H9 (cell line): ENCODE measurements at regions not wholly inside any gene's neighbourhood (a gene's known extent, or its start where the extent isn't known, plus 50 kb on each side); places are given as distances from the start of the nearest gene placed in this dataset.

Experiments
- DNase-seq: peaks from one replicate; pipeline ENCODE4 v3.0.0-alpha.2; 2017
- H2AFZ ChIP-seq: one replicate; pipeline ENCODE4 v1.6.1; 2013; ENCODE audit warnings: mild to moderate bottlenecking, low read length, control low read depth, moderate library complexity
- H2AK5ac ChIP-seq: 2 replicates; pipeline ENCODE4 v1.6.1; 2013; ENCODE audit warnings: low read length, control low read depth, mixed read lengths; ENCODE audit not compliant: insufficient read length
- H2BK120ac ChIP-seq: one replicate; pipeline ENCODE4 v1.6.1; 2013; ENCODE audit warnings: low read depth, mild to moderate bottlenecking, low read length, control low read depth, inconsistent platforms; ENCODE audit not compliant: poor library complexity, severe bottlenecking
- H2BK12ac ChIP-seq: 2 replicates; pipeline ENCODE4 v1.6.1; 2013; ENCODE audit warnings: low read length, control low read depth, mixed read lengths, low read depth; ENCODE audit not compliant: insufficient read length
- H2BK15ac ChIP-seq: 2 replicates; pipeline ENCODE4 v1.6.1; 2013; ENCODE audit warnings: low read depth, low read length, control low read depth
- H2BK20ac ChIP-seq: one replicate; pipeline ENCODE4 v1.6.1; 2013; ENCODE audit warnings: low read depth, mild to moderate bottlenecking, low read length, control low read depth, inconsistent platforms; ENCODE audit not compliant: poor library complexity, severe bottlenecking
- H2BK5ac ChIP-seq: 2 replicates; pipeline ENCODE4 v1.6.1; 2013; ENCODE audit warnings: low read length, control low read depth, mixed read lengths; ENCODE audit not compliant: insufficient read length
- H3K14ac ChIP-seq: 2 replicates; pipeline ENCODE4 v1.6.1; 2013; ENCODE audit warnings: low read length, control low read depth; ENCODE audit not compliant: insufficient read depth
- H3K18ac ChIP-seq: 2 replicates; pipeline ENCODE4 v1.6.1; 2013; ENCODE audit warnings: low read depth, mild to moderate bottlenecking, mixed read lengths, low read length, control low read depth; ENCODE audit not compliant: insufficient read length
- H3K23ac ChIP-seq: 2 replicates; pipeline ENCODE4 v1.6.1; 2013; ENCODE audit warnings: low read length, control low read depth, mixed read lengths, low read depth; ENCODE audit not compliant: insufficient read length
- H3K23me2 ChIP-seq: 2 replicates; pipeline ENCODE4 v1.6.1; 2013; ENCODE audit warnings: low read depth, mild to moderate bottlenecking, mixed read lengths, low read length, control low read depth; ENCODE audit not compliant: insufficient read length, poor library complexity, severe bottlenecking
- H3K27ac ChIP-seq: 2 replicates; pipeline ENCODE4 v1.5.1; 2013; ENCODE audit warnings: low read length, control low read depth, mixed read lengths, low read depth; ENCODE audit not compliant: insufficient read length
- H3K27me3 ChIP-seq: 2 replicates; pipeline ENCODE4 v1.6.1; 2013; ENCODE audit warnings: low read length, control low read depth, inconsistent platforms; ENCODE audit not compliant: insufficient read depth
- H3K4ac ChIP-seq: 2 replicates; pipeline ENCODE4 v1.6.1; 2013; ENCODE audit warnings: low read depth, mild to moderate bottlenecking, control low read depth, inconsistent platforms, low read length, moderate library complexity
- H3K4me1 ChIP-seq: 2 replicates; pipeline ENCODE4 v1.6.1; 2013; ENCODE audit warnings: low read length, control low read depth, inconsistent platforms; ENCODE audit not compliant: insufficient read depth
- H3K4me2 ChIP-seq: 2 replicates; pipeline ENCODE4 v1.6.1; 2013; ENCODE audit warnings: low read length, control low read depth, mixed read lengths; ENCODE audit not compliant: insufficient read length, insufficient read depth
- H3K56ac ChIP-seq: 2 replicates; pipeline ENCODE4 v1.6.1; 2013; ENCODE audit warnings: low read depth, mild to moderate bottlenecking, mixed read lengths, low read length, control low read depth; ENCODE audit not compliant: insufficient read length
- H3K79me1 ChIP-seq: 2 replicates; pipeline ENCODE4 v1.6.1; 2013; ENCODE audit warnings: low read depth, mild to moderate bottlenecking, moderate library complexity, low read length, control low read depth, inconsistent platforms; ENCODE audit not compliant: insufficient read depth, poor library complexity, severe bottlenecking
- H3K79me2 ChIP-seq: 2 replicates; pipeline ENCODE4 v1.6.1; 2013; ENCODE audit warnings: low read length, control low read depth, inconsistent platforms; ENCODE audit not compliant: insufficient read depth
- H3K9ac ChIP-seq: 2 replicates; pipeline ENCODE4 v1.6.1; 2013; ENCODE audit warnings: low read length, control low read depth, mixed read lengths; ENCODE audit not compliant: insufficient read length; ENCODE audit errors: extremely low read depth
- H3K9me3 ChIP-seq: one replicate; pipeline ENCODE4 v1.6.1; 2013; ENCODE audit warnings: low read depth, low read length, inconsistent platforms; ENCODE audit not compliant: control insufficient read depth
- H3T11ph ChIP-seq: one replicate; pipeline ENCODE4 v1.6.1; 2013; ENCODE audit warnings: mild to moderate bottlenecking, low read length, control low read depth, inconsistent platforms
- H4K20me1 ChIP-seq: one replicate; pipeline ENCODE4 v1.6.1; 2013; ENCODE audit not compliant: control insufficient read depth, insufficient read length, insufficient read depth
- H4K5ac ChIP-seq: 2 replicates; pipeline ENCODE4 v1.6.1; 2013; ENCODE audit warnings: low read depth, mild to moderate bottlenecking, mixed read lengths, low read length, control low read depth; ENCODE audit not compliant: insufficient read length
- H4K8ac ChIP-seq: replicated peaks from 2 replicates; pipeline ENCODE4 v1.6.1; 2013; ENCODE audit warnings: low read length, control low read depth, mixed read lengths, low read depth; ENCODE audit not compliant: insufficient read length
- H4K91ac ChIP-seq: 2 replicates; pipeline ENCODE4 v1.6.1; 2013; ENCODE audit warnings: low read depth, mild to moderate bottlenecking, moderate library complexity, mixed read lengths, low read length, control low read depth; ENCODE audit not compliant: insufficient read length
- H3K27ac Mint-ChIP-seq, 3 experiments: 2 replicates in 2 of 3; 3 replicates in 1 of 3; pipeline ENCODE4 v1.8.0; 2020 to 2021; ENCODE audit warnings: mixed read lengths in 3 of 3, mild to moderate bottlenecking in 1 of 3, moderate library complexity in 1 of 3
- H3K27me3 Mint-ChIP-seq: 2 replicates; pipeline ENCODE4 v1.8.0; 2021; ENCODE audit warnings: low read depth, mild to moderate bottlenecking, moderate library complexity, mixed read lengths
- H3K36me3 Mint-ChIP-seq, 3 experiments: 2 replicates in 2 of 3; 3 replicates in 1 of 3; pipeline ENCODE4 v1.8.0; 2020 to 2021; ENCODE audit warnings: low read depth in 3 of 3, mixed read lengths in 3 of 3; ENCODE audit not compliant: insufficient read depth in 1 of 3
- H3K4me1 Mint-ChIP-seq, 2 experiments: 2 replicates each; pipeline ENCODE4 v1.8.0; 2020; ENCODE audit warnings: mixed read lengths in 2 of 2
- H3K4me3 Mint-ChIP-seq, 2 experiments: 2 replicates in 1 of 2; 3 replicates in 1 of 2; pipeline ENCODE4 v1.8.0; 2020 to 2021; ENCODE audit warnings: mild to moderate bottlenecking in 2 of 2, mixed read lengths in 2 of 2, moderate library complexity in 1 of 2
- H3K9me3 Mint-ChIP-seq, 2 experiments: 2 replicates in 1 of 2; 3 replicates in 1 of 2; pipeline ENCODE4 v1.8.0; 2020; ENCODE audit warnings: mild to moderate bottlenecking in 2 of 2, mixed read lengths in 2 of 2, moderate library complexity in 1 of 2
- WGBS: extraction: QIAGEN DNeasy Blood & Tissue Kit; methylation state at CpG from one replicate; pipeline ENCODE4 v1.1.7; 2013; ENCODE audit warnings: missing lambda C conversion rate, low lambda C conversion rate, mixed read lengths; ENCODE audit not compliant: insufficient read length; ENCODE audit errors: extremely low coverage; 5-methylcytosine and 5-hydroxymethylcytosine counted together
- TF ChIP-seq, protein P1 (sequence below): fragments of 200-600 bp; sonication (generic); conservative IDR thresholded peaks from 3 replicates; pipeline ENCODE4 v1.8.0; 2021; ENCODE audit warnings: antibody characterized with exemption, mild to moderate bottlenecking

GRCh38 chr6:115310156-115310555 lies 750.5 kb downstream of the FRK start:
- no peak overlapping the region for H3K9ac ChIP-seq
- Mint-ChIP-seq H3K36me3 (peaks cover 2 to 41% (median 6%) of the 10 kb centered on the region in 3 experiments; a peak in 6 of 7 replicates), H3K27ac (peak overlapping the region in 1 of 3 experiments; percentile 72; a peak in 1 of 7 replicates), H3K9me3 (peaks cover 18 to 24% of the 10 kb centered on the region in 2 experiments), H3K4me1 (peaks cover 0 to 5% of the 10 kb centered on the region in 2 experiments; a peak in 1 of 4 replicates), H3K27me3 (peaks cover 3% of the 10 kb centered on the region; the same call in 1 of the 2 replicates), H3K4me3 (no peak overlapping the region)
- no peak overlapping the region for H3K4ac ChIP-seq
- H3K4me2 ChIP-seq: no peak overlapping the region
- no peaks in the 10 kb centered on the region for H3K9me3 ChIP-seq
- no peaks in the 10 kb centered on the region for H3K79me1 ChIP-seq
- no peak overlapping the region for H2BK20ac ChIP-seq
- H2AK5ac ChIP-seq: no peak overlapping the region
- no peaks in the 10 kb centered on the region for H3K4me1 ChIP-seq
- H3K23ac ChIP-seq: no peak overlapping the region
- H2BK12ac ChIP-seq: no peak overlapping the region
- TF ChIP-seq, protein P1, sequence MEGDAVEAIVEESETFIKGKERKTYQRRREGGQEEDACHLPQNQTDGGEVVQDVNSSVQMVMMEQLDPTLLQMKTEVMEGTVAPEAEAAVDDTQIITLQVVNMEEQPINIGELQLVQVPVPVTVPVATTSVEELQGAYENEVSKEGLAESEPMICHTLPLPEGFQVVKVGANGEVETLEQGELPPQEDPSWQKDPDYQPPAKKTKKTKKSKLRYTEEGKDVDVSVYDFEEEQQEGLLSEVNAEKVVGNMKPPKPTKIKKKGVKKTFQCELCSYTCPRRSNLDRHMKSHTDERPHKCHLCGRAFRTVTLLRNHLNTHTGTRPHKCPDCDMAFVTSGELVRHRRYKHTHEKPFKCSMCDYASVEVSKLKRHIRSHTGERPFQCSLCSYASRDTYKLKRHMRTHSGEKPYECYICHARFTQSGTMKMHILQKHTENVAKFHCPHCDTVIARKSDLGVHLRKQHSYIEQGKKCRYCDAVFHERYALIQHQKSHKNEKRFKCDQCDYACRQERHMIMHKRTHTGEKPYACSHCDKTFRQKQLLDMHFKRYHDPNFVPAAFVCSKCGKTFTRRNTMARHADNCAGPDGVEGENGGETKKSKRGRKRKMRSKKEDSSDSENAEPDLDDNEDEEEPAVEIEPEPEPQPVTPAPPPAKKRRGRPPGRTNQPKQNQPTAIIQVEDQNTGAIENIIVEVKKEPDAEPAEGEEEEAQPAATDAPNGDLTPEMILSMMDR: no peak
- no peak overlapping the region for H4K8ac ChIP-seq
- no peak overlapping the region for H3T11ph ChIP-seq
- H3K18ac ChIP-seq: no peak overlapping the region
- H4K20me1 ChIP-seq: no peaks in the 10 kb centered on the region
- H2BK15ac ChIP-seq: no peak overlapping the region
- no CpG with 5 or more reads among the region's 6 CpGs for WGBS
- no peaks in the 10 kb centered on the region for H3K23me2 ChIP-seq
- no peak overlapping the region for H2BK5ac ChIP-seq
- no peak for DNase-seq
- no peak overlapping the region for H4K91ac ChIP-seq
- no peak overlapping the region for H2BK120ac ChIP-seq
- H4K5ac ChIP-seq: no peak overlapping the region
- no peak overlapping the region for H3K56ac ChIP-seq
- no peak overlapping the region; the same call in 1 of the 2 replicates for H3K14ac ChIP-seq
- no peaks in the 10 kb centered on the region for H3K27me3 ChIP-seq
- H3K27ac ChIP-seq: no peak overlapping the region
- no peaks in the 10 kb centered on the region for H3K79me2 ChIP-seq
- H2AFZ ChIP-seq: no peak overlapping the region
